ENCODE measurements at regions not wholly inside any gene's neighbourhood (a gene's known extent, or its start where the extent isn't known, plus 50 kb on each side); places are given as distances from the start of the nearest gene placed in this dataset.

- TF ChIP-seq CTCF (IDR thresholded peaks at IDR 0.05) (no peak), POLR2A (IDR thresholded peaks at IDR 0.05) (no peak)
Measured at GRCh38 chr2:144713410-144713809, 193.5 kb upstream of the ZEB2 start.

All from uterus (tissue), 2 donors.